HG03039 (cell line): ENCODE measurements at regions not wholly inside any gene's neighbourhood (a gene's known extent, or its start where the extent isn't known, plus 50 kb on each side); places are given as distances from the start of the nearest gene placed in this dataset.
"Not testable (repeated sequence)": the region's sequence is repeated elsewhere in the genome, so short reads cannot be mapped to it uniquely, and the experiment has no call there.

Experiments
- ATAC-seq: cut with Tn5 transposase; IDR thresholded peaks from one replicate; pipeline ENCODE4 v1.9.1; 2021; ENCODE audit warnings: mild to moderate bottlenecking, moderate library complexity; ENCODE audit not compliant: unreplicated experiment

DNA sequence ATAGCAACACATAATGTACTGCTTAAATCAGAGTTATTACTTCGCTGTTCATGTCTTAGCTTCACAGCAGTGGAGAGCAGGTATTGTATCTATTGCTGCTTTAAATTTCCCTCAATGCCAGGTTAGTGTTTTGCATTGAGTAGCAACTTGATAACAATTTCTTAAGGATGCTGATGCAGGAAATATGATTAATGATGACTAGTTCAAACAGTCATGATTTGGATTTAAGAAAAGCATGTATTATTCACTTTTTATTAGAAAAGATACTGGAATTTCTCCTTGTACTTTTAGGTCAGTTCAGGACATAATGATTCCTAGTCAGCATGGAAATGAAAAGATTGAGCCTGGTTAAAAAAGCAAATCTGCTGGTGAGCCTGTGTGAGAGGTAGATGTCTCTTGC lies 67.2 kb upstream of the ARHGAP29 start:
- no peak for ATAC-seq

DNA sequence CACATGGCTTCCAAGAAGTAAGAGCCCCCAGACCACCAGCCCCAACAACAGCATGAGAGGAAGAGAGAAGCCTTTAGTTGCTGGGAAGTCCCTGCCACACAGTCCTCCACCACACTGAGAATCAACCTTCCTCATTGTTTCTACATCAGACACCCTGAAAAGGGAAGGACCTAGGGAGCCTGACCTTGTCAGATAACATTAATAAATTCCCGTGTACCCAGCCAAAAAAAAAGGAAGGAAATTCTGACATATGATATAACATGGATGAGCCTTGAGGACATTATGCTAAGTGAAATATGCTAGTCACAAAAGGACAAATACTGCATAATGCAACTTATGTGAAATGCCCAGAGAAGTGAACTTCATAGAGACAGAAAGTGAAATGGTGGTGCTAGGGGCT lies 65.6 kb upstream of the ARHGAP29 start:
- no peak for ATAC-seq

DNA sequence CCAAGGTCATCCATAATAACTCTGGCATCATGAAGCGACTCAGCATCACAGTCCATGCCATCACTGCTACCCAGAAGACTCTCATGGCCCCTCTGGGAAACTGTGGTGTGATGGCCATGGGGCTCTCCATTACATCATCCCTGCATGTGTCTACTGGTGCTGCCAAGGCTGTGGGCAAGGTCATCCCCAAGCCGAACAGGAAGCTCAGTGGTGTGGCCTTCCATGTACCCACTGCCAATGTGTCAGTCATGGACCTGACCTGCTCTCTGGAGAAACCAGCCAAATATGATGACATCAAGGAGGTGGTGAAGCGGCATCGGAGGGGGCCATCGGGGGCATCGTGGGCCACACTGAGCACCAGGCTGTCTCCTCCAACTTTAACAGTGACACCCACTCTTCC lies 65.1 kb upstream of the ARHGAP29 start:
- no peak for ATAC-seq

DNA sequence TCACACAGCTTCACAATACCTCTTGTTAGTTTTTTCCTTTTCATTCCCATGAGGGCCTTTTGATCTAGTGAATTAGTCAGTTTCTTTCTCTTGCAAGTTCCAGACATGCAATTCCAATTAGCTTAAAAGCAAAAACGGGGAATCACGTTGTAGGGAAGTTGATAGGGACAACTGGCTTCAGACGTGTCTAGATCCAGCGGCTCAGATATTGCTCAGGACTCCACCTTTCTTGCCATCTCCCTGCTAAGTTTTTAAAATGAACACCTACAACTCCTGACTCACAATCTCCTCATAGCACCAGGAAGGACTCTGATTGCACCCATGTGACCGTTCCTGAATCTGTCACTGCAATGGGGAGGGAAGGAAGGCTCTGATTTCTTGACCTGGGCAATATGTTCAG lies 63.8 kb upstream of the ARHGAP29 start:
- ATAC-seq, result no peak

DNA sequence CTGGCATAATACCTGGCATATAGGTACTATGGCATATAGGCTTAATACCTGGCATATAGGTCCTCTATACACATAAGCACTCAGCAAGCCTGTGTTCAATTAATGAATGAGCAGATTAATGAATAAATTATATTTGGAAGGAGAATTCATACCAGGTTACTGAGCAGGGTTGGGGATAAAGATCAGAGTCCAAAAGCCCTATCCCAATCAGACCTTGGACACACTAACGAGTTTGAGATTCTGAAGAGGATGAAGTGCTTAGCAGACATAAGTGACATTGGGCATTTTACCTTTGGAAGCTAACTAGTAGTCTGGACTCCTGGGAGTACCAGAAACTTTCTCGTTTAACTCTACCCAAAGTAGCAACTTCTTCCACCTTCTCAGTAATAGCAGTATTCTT lies 63.3 kb upstream of the ARHGAP29 start:
- no peak for ATAC-seq

DNA sequence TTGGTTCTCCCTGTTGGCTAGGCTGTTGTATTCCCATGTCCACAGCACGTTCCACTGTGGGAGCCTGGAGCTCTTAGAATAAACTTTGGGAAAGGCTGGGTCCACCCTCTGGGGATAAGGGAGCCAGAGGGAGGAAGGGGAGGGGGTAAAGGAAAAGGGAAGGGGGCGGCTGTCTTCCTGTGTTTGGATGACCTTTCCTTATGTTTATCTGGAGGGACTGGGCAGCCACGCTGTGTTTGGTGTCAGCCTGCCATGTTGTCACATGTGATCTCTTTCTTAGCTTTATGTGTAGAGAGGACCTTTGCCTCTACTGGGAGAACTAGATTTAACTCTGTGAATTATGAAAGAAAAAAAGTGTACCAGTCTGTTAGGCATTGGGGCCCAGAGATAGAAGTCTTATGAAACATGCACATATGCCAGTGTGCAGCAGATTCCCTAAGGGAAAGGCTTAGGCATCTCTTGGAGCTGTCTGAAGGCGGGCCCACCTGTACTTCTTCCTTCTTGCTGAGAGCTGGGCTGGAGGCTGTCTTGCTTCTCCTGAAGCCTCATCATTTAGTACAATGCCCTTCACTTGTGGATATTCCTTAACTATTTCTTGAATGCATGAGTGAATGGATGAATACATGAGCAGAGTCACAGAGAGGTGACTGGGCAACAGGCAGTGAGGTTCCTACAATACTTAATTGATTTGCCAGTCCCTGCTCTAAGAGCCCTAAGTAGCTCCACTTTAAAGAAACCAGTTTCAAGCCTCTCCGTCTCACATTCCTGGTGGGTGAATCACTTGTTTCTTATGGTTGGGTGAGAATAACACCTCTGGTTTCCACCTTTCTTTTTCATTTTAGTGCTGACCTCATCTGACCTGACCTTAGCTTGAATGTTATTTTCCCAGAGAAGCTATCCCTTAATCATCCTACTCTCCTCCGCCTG lies 62.5 kb upstream of the ARHGAP29 start:
- ATAC-seq, result no peak

DNA sequence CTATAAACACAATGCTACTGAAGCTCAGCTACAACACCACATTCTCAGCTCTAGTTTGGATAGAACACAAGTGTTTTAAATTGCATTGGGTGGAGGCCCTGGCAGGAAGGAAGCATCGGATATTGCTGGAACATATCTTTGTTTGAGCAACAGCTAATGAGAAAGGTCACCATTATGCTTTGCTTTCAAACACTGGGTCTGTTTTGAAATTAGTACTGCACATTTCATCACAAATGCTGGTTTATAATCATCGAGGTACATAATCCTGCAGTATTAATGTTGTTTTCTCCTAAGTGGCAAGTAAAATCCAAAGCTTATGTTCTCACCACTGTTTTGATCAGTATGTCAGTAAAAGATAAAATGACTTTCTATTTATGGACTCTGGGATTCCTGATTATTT lies 61.5 kb upstream of the ARHGAP29 start:
- no peak for ATAC-seq

DNA sequence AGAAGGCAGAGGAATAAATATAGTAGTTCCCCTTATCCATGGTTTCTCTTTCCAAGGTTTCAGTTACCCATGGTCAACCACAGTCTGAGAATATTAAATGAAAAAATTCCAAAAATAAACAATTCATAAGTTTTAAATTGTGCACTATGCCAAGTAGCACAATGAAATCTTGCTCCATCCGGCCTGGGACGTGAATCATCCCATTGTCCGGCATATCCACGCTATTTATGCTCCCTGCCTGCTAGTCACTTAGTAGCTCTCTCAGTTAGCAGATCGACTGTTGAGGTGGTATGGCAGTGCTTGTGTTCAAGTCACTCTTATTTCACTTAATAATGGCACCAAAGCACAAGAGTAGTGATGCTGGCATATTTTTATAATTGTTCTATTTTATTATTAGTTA lies 58.6 kb upstream of the ARHGAP29 start:
- no peak for ATAC-seq

DNA sequence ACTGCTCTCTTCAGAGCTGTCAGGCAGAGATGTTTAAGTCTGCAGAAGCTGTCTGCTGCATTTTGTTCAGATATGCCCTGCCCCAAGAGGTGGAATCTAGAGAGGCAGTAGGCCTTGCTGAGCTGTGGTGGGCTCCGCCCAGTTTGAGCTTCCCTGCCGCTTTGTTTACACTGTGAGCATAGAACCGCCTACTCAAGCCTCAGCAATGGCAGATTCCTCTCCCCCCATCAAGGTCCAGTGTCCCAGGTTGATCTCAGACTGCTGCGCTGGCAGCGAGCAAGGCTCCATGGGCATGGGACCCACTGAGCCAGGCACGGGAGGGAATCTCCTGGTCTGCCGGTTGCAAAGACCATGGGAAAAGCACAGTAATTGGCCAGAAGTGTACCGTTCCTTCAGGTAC lies 55.6 kb upstream of the ARHGAP29 start:
- ATAC-seq, result not testable (repeated sequence)

DNA sequence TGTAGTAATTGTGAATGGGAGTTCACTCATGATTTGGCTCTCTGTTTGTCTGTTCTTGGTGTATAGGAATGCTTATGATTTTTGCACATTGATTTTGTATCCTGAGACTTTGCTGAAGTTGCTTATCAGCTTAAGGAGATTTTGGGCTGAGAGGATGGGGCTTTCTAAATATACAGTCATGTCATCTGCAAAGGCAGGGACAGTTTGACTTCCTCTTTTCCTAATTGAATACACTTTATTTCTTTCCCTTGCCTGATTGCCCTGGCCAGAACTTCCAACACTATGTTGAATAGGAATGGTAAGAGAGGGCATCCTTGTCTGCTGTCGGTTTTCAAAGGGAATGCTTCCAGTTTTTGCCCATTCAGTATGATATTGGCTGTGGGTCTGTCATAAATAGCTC lies 51.9 kb upstream of the ARHGAP29 start:
- ATAC-seq, result not testable (repeated sequence)
